HCEC 1CT (cell line): ENCODE measurements at regions not wholly inside any gene's neighbourhood (a gene's known extent, or its start where the extent isn't known, plus 50 kb on each side); places are given as distances from the start of the nearest gene placed in this dataset.
A peak's percentile ranks its signal among the peaks of the same experiment; 100 is the strongest.

Experiments
- DNase-seq: peaks from one replicate; pipeline ENCODE4 v3.0.0-alpha.2; 2017

- DNase-seq = no peak
These were observed 208.5 kb upstream of the PDE10A start for GRCh38 chr6:165871571-165871970.

- DNase-seq = no peak
These were observed 206.5 kb upstream of the PDE10A start for GRCh38 chr6:165869526-165869925.

GRCh38 chr6:165864925-165865324, 201.9 kb upstream of the PDE10A start:
- DNase-seq = no peak

GRCh38 chr6:165864218-165864617, 201.2 kb upstream of the PDE10A start:
- DNase-seq = no peak

- no peak for DNase-seq
These were observed 200.8 kb upstream of the PDE10A start for GRCh38 chr6:165863801-165864200.

GRCh38 chr6:165862813-165863212, 199.8 kb upstream of the PDE10A start:
- DNase-seq = no peak

- no peak for DNase-seq
These were observed 198.2 kb upstream of the PDE10A start for GRCh38 chr6:165861226-165861625.

- DNase-seq = no peak
These were observed 195.5 kb upstream of the PDE10A start for GRCh38 chr6:165858586-165858985.

- DNase-seq = no peak
These were observed 192.8 kb upstream of the PDE10A start for GRCh38 chr6:165855856-165856255.

- no peak for DNase-seq
These were observed 192.0 kb upstream of the PDE10A start for GRCh38 chr6:165854863-165855593.

- DNase-seq = no peak
These were observed 191.2 kb upstream of the PDE10A start for GRCh38 chr6:165854061-165854862.

GRCh38 chr6:165852676-165853075, 189.6 kb upstream of the PDE10A start:
- no peak for DNase-seq

- peak; percentile 1 for DNase-seq
These were observed 187.5 kb upstream of the PDE10A start for GRCh38 chr6:165850434-165851019.

- no peak for DNase-seq
These were observed 186.7 kb upstream of the PDE10A start for GRCh38 chr6:165849534-165850430.

- DNase-seq = no peak
These were observed 185.0 kb upstream of the PDE10A start for GRCh38 chr6:165848086-165848426.

GRCh38 chr6:165847407-165848085, 184.5 kb upstream of the PDE10A start:
- no peak for DNase-seq

- no peak for DNase-seq
These were observed 183.3 kb upstream of the PDE10A start for GRCh38 chr6:165846123-165846966.

GRCh38 chr6:165845493-165845892, 182.5 kb upstream of the PDE10A start:
- DNase-seq = no peak

- DNase-seq = no peak
These were observed 181.8 kb upstream of the PDE10A start for GRCh38 chr6:165844801-165845364.

- no peak for DNase-seq
These were observed 181.2 kb upstream of the PDE10A start for GRCh38 chr6:165844232-165844631.

- DNase-seq = no peak
These were observed 180.6 kb upstream of the PDE10A start for GRCh38 chr6:165843568-165844113.
